ENCODE measurements at regions not wholly inside any gene's neighbourhood (a gene's known extent, or its start where the extent isn't known, plus 50 kb on each side); places are given as distances from the start of the nearest gene placed in this dataset.
A peak's percentile ranks its signal among the peaks of the same experiment; 100 is the strongest.
"Not testable (repeated sequence)": the region's sequence is repeated elsewhere in the genome, so short reads cannot be mapped to it uniquely, and the experiment has no call there.

DNA sequence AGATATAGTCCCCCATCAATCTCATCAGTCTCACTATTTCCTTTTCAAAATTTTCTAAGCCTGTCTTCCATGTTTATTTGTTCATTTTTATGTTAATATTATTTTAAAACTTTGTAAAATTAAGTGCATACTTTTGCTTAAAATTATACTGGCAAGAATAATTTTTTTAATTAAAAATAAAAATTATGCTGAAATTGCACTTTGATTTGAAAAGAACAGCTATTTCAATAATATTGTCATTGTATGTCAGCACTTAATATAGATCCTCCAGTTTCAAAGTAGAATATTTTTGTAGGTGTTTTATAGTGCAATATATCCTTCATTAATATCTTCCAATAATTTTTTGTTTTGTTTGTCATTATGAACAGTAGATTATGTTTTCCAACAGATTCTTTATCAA lies 99.0 kb upstream of the MAGI2 start:
- no peak for DNase-seq (ENCODE audit: low spot score)

DNA sequence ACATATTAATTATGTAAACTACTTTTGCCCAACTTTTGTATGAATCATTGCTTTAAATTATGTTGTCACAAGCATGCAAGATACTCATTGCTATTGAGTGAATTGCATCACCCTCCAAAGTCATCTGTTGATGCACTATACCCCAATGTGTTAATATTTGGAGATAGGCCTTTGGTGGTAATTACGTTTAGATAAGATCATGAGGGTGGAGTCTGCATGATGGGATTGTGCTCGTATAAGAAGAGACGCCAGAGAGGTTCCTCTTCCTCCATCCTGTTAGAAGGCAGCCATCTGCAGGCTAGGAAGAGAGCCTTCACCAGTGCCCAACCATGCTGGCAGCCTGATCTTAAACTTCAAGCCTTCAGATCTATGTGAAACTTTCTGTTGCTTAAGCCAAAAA lies 95.3 kb upstream of the MAGI2 start:
- no peak for DNase-seq (ENCODE audit: low spot score)

DNA sequence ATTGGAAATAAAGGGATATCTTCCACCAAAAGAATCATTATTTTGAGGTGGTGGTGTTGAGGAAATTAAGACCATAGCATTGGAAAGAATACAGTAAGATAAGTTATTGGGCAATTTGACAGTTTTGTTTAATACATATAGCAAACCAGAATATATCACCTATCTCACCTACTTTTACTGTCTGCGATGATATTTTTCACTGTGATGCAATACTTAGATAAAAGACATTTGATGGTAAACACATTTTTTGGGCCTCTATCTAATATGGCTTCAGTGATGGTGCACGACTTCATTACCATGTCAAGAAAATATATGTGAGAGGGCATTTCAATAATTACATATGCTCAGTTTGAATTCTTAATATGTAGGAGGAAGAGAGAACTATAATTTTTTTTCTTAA lies 93.7 kb upstream of the MAGI2 start:
- DNase-seq (ENCODE audit: low spot score) = no peak

DNA sequence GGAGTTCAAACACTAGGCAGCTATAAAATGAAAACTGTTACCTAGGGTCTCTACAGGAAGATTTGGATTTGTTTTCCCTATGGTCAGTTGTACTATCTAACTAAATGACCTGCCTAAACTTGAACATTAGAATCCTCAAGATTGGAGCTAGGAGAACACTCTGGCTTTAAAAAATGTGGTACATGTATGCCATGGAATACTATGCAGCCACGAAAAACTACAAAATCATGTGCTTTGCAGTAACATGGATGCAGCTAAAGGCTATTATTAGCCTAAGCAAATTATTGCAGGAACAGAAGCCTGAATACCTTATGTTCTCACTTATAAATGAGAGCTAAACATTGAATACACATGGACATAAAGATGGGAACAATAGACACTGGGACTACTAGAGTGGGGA lies 87.1 kb upstream of the MAGI2 start:
- no peak for DNase-seq (ENCODE audit: low spot score)

DNA sequence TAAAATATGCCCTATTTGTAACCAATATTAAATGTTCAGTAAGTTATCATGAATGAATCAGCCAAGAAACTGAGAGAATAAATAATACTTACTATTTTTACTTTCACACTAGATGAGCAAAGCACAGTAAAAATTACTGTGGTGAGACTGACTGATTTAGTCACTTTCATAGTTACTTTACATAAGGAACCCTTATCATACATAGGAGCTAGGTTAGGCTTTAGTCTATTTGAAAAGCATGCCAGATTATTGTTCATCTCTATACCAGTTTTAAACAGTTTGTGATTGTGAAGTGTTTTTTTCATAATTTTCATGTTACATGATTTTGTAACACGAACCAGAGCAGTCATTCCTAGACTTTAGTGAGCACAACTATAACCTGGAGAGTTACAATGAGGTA lies 80.7 kb upstream of the MAGI2 start:
- no peak for DNase-seq (ENCODE audit: low spot score)

DNA sequence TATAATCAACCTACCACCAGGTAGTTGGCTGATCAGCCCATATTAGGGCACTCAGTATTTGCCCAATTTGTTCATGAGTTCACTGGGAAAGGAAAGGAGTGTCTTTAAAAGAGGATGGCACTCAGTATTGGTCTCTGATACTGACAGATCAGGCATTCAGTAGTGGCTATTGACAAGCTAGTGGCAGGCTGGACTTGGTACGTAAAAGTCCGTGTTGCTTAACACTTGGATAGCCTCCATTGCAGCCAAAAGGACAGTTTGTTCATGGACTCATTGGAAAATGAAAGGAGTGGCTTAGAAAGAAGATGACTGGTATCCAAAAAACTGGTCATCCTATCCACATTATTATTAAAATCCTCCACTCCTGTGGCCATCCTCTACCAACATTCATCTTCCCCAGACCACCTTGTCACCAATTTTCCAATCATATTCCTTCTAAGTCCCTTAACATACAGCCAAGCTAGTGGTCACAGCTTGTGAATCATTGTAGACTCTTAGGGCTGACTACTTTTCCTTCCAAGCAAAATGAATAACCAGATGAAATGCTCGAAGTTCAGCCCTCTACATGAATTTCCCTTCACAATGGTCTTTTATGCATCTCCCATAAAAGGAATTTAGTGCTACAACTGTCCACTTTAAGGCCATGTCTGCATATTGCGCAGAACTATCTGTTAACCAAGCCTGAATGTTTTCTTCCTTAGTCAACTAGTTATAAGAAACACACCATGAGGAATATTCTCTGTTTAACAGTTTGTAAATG lies 78.6 kb upstream of the MAGI2 start:
- DNase-seq (ENCODE audit: low spot score) = no peak

DNA sequence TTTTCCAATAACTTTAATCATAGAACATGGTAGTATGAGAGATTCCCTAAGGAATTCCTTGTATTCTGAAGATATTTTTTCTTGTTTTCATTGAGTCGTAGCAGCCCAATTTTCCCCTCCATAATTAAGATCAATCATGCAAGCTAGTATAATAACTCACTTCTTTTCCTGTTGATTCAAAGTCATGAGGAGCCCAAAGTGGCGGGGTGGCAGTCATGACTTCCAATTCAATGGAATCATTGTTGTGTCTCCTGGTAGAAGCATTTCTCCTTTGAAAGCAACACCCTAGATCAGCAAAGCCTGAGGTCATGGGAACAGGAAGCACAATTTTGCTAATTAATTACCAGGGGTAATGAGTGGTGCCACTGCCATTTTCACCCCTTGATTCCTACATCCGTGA lies 77.6 kb upstream of the MAGI2 start:
- DNase-seq (ENCODE audit: low spot score) = peak; percentile 53

DNA sequence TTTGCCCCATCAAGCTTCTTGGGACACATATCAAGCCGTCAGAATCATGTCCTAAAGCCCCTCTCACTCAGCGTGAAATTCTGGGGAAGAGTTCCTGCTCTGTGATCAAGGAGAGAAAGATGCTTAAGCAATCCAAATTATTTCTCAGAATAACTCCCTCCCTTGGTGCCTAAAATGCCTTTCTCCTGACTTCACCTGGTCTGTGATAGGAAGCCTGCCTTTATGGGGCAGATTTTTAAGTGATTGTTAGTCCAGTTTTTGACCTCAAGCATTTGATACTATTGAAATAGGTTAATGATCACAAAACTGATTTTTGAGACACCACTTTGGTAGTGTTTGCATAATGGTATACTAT lies 76.4 kb upstream of the MAGI2 start:
- peak; percentile 87 for DNase-seq (ENCODE audit: low spot score)

DNA sequence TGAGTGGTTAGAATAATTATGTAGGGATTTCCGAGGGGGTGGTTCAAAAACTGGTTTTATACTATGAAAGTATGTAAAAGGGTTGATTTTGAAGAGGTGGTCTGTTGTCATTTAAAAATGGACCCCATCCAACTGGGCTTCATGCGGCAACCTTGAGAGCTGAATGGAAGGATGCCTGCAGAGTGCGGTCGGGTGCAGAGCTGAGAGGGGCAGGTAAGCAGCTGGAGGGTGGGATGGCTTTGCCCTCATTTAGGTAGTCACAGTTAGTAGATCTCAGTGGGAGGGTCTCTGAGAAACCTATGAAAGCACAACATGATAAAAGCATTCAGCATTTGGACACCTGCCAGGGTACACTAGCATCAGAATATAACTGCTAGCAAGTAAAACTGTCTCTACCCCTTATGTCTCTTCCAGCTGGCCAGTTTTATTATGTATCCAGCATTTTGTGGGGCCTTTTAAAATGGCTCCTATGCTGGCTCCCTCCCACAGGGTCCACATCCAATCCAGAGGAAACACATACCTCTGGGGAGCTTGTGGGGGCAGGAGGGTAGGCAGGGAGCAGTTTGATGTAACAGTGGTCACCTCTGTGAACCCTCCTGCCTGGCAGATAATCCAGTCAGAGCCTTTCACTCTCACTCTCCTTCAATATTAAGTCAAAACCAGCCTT lies 75.9 kb upstream of the MAGI2 start:
- no peak for DNase-seq (ENCODE audit: low spot score)

DNA sequence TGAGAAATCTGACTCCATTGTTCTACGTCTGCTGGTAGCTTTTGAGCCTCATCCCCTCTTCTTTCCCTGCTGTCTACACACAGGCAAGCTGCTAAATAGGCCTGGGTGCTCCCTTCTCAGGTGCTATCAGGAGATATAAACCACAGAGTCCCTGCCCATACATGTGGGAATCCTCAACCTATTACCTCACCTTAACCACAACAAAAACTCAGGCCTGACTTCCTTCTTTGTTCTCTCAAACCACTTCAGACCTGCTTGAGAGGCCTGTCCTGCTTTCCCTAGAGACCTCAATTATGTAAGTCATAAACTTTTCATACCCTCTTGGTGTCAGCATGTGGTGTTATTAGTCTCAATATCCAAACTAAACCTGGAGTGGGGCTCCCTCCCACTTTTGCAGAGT lies 75.0 kb upstream of the MAGI2 start:
- peak; percentile 94 for DNase-seq (ENCODE audit: low spot score)

DNA sequence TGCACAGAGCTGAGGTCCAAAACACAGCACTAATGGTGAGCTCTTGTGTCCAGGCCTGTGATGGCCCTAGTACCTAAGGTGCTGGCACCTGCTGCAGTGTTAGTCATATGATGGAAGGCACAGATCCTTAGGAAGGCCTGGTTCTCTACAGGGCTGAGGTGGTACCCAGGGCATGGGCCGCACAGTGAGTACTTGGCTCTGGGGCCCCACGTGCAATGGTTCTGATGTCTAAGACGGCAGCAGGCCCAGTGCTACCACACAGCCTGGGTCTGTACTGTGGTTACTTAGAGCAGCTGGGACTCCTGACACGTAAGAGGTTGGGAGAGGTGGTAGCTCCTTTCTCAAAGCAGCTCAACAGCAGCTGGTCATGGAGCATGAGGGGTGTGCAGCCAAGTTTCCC lies 70.6 kb upstream of the MAGI2 start:
- DNase-seq (ENCODE audit: low spot score) = no peak

DNA sequence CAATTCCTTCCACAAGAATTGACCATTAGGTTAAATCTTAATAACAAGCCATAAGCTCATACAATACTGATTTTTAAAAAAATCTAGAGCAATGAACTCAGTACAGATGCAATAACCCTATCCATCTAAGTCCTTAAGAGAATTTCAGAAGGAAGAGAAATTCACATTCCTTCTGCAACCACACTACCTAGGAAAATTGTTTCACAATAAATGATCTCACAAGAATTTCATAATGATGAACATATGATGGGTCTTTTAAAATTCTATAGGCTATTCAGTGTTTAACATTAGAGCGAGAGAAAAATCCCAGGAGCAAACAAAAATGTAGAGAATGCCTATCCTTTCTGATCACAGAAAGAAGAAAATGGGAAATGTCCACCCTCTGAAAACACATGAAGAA lies 70.0 kb upstream of the MAGI2 start:
- no peak for DNase-seq (ENCODE audit: low spot score)

DNA sequence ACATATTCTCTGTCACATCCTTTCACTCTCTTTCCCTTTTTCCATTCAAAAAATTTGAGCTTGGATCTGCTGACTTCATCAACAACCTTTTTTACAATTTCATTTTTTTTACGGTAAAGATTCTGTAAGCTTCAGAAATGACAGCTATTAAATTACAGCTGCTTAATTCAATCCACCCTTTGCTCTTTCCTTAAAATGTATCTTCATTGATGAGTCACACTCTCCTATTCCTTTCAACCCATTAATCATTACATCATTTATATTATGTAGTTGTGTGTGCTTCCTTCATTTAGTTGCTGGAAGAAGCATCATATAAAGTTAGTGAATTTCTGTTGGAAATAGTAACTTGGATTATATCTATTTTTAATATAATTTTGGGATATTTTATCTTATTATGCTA lies 67.1 kb upstream of the MAGI2 start:
- peak; percentile 34 for DNase-seq (ENCODE audit: low spot score)

DNA sequence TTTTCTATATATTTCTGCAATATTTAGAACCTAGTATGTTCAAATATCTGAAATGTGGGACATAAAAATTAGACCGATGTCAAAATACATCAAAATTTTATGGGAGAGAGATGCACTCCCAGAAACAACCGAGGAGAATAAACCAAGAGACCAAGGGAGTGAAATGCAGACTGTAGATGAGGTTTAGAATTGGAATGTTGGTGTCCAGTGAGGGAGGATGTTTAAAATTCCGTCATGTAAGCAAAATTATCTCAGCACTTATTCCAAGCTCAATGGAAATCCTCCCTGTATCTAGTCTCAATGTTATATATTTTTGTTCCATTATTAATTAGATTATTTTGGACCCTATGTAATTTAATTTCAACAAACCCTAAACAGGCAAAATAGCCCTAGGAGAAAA lies 61.9 kb upstream of the MAGI2 start:
- DNase-seq (ENCODE audit: low spot score) = no peak

DNA sequence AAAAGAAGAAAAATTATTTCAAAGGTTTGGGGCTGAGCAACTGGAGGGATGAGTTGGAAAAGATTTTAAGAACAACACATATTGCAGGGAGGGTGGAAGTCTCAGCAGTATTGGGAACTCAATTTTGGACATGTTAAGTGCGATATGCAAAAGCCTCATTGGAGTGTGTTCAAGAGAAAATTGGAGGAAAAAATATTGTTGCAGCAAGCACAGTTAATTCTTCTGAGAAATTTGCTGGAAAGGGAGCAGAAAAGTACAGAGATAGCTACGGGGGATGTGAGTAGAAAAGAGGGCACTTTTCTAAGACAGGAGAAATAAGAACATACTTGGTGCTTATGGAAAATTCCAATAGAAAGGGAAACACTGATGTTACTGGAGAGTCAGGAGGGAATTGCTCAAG lies 59.8 kb upstream of the MAGI2 start:
- DNase-seq (ENCODE audit: low spot score) = no peak

DNA sequence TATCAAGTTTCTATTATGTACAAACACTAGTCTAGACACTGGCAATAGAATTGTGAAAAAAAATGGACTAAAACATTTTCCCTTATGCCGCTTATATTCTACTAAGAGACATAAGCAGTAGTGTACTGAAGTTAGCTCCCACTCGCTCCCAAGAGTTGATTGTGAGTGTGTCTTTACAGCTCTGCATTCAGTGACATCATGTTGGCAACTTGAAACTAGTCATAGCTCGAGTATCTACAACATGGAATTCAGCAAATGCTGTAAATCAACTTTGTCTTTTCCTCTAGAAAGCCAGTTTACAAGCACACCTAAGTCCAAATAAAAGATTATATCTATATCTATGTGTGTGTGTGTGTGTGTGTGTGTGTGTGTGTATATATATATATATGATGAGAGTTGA lies 58.8 kb upstream of the MAGI2 start:
- DNase-seq (ENCODE audit: low spot score) = no peak

DNA sequence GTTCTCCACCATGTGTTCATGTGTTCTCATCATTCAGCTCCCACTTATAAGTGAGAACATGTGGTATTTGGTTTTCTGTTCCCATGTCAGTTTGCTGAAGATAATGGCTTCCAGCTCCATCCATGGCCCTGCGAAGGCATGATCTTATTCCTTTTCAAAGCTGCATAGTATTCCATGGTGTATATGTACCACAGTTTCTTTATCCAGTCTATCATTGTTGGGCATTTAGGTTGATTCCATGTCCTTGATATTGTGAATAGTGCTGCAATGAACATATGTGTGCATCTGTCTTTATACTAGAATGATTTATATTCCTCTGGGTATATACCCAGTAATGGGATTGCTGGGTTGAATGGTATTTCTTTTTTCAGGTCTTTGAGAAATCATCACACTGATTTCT lies 57.6 kb upstream of the MAGI2 start:
- not testable (repeated sequence) for DNase-seq (ENCODE audit: low spot score)

DNA sequence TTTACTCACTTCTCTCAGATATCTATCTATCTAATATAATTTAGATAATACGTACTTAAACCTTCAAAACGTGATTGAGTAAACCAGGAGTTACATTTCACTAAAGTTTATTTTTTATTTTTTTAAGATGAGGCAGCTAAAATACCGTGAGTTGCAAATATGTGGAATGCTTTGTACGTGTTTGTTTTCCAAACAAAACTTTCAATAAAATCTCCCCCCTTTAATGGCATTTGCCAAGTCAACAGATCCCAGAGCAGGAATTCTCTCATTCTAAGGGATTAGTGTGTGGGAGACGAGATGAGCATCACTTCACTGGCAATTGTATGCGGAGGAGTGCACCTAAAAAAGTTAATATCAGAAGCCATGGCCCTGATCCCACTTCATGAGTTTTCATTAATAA lies 53.7 kb upstream of the MAGI2 start:
- DNase-seq (ENCODE audit: low spot score) = no peak

DNA sequence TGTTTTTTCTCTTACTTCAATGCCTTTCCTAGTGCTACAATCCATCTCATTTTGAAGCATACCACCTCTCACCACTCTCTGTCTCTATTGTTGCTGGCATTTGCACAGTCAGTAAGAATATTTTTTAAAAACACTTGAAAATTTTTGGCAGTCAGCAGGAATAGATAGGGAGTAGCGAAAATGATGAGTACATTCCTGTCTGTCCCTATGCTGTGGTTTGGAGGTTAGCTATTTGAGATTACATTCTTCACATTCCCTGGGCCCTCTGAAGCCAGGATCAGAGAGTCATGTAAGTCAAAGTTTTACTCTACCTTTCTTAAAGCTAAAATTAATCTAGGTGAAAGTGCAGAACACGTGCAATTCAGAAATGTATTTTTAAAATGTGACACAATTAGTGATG lies 53.0 kb upstream of the MAGI2 start:
- peak; percentile 85 for DNase-seq (ENCODE audit: low spot score)

DNA sequence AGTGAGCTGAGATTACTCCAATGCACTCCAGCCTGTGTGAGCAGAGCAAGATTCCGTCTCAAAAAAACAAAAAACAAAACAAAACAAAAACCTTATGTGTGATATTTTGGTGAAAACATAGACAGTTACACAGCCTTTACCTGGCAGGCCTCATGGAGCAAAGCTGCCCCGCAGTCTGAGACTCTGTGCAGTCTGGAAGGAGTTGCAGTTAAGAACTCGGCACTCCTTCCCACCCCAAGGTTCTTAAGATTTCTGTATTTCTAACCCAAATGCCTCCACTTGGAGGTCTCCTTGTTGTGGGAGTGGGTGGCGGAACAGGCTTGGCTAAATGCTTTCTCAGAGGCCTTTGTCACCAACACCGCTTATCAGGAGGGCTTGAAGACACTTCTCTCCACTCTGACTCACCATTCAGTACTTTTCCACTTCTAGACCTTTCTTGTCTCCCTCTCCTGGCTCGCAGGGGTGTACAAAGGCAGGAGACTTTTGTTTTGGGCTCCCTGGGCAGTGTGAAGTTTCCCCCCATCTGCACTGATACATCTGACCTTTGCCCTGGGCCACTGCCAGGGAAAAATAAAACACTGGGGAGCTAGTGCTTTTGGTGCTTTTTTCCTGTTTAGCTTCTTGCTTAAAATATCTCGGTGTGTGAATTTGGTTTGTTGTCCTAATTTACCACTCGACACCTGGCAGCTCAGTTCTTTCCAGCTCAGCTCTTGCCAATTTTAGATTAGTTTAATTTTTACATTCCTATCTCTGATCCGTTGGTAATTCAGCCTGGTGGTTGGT lies 51.3 kb upstream of the MAGI2 start:
- DNase-seq (ENCODE audit: low spot score) = peak; percentile 38
